A673 (cell line): ENCODE measurements at regions not wholly inside any gene's neighbourhood (a gene's known extent, or its start where the extent isn't known, plus 50 kb on each side); places are given as distances from the start of the nearest gene placed in this dataset.

Experiments
- EZH2 ChIP-seq: fragments of 200-600 bp; sonication (generic); IDR thresholded peaks from 2 replicates; pipeline ENCODE4 v1.6.1; 2017; ENCODE audit warnings: borderline replicate concordance, low read depth, mild to moderate bottlenecking, mixed read lengths, antibody characterized with exemption, low read length; ENCODE audit not compliant: poor library complexity, severe bottlenecking
- TF ChIP-seq, protein P1 (sequence below): fragments of 300-800, 200-600 bp; sonication (generic); conservative IDR thresholded peaks from 2 replicates; pipeline ENCODE4 v1.5.1; 2017; ENCODE audit warnings: low read depth, mild to moderate bottlenecking, antibody characterized with exemption, low read length, moderate library complexity, mixed read lengths

DNA sequence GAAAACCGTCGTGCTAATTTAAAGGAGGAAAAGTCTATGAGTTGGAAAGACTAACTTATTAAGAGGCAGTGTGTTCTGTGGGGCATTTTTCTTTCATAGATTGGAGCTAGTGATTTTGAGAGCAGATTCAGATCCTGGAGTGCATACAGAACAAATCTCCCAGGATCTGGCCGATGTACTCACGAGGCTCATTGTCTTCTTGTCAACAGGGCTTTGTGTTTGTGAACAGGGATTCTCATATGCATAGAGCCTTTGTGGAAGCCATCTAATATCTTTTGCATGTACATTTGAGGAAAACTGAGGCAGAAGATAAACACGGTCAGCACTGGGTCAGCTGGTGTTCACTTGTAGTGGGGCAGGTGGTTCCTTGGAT lies 482.9 kb upstream of the TSHZ3 start:
- TF ChIP-seq, protein P1, sequence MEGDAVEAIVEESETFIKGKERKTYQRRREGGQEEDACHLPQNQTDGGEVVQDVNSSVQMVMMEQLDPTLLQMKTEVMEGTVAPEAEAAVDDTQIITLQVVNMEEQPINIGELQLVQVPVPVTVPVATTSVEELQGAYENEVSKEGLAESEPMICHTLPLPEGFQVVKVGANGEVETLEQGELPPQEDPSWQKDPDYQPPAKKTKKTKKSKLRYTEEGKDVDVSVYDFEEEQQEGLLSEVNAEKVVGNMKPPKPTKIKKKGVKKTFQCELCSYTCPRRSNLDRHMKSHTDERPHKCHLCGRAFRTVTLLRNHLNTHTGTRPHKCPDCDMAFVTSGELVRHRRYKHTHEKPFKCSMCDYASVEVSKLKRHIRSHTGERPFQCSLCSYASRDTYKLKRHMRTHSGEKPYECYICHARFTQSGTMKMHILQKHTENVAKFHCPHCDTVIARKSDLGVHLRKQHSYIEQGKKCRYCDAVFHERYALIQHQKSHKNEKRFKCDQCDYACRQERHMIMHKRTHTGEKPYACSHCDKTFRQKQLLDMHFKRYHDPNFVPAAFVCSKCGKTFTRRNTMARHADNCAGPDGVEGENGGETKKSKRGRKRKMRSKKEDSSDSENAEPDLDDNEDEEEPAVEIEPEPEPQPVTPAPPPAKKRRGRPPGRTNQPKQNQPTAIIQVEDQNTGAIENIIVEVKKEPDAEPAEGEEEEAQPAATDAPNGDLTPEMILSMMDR, result no peak
- TF ChIP-seq EZH2, result no peak
